ENCODE measurements at regions not wholly inside any gene's neighbourhood (a gene's known extent, or its start where the extent isn't known, plus 50 kb on each side); places are given as distances from the start of the nearest gene placed in this dataset. TPM values are rescaled to one million over a fixed set of nuclear protein-coding genes. Genes with fewer than 3 reads are reported as not detected.

- H3K27ac ChIP-seq = no peak overlapping the region
- H3K4me1 ChIP-seq = no peaks in the 10 kb centered on the region
- H3K27me3 ChIP-seq = no peaks in the 10 kb centered on the region
- 90 to 97% methylated on average over 2 of the region's 2 CpGs for WGBS, 2 donors
- no peaks in the 10 kb centered on the region for H3K9me3 ChIP-seq
- no peak for DNase-seq (ENCODE audit: low spot score in 2 of 2)
- TF ChIP-seq POLR2A (IDR thresholded peaks at IDR 0.05) (no peak), CTCF (IDR thresholded peaks at IDR 0.05) (no peak), EP300 (IDR thresholded peaks at IDR 0.05) (no peak)
- no peak overlapping the region for H3K4me3 ChIP-seq
- no peaks in the 10 kb centered on the region for H3K36me3 ChIP-seq
Measured at GRCh38 chr5:96016216-96016615, 54.6 kb upstream of the ELL2 start.

GRCh38 chr5:96015709-96016108 is 54.1 kb upstream of the ELL2 start:
- H3K9me3 ChIP-seq = no peaks in the 10 kb centered on the region
- no peak overlapping the region for H3K27ac ChIP-seq
- no peaks in the 10 kb centered on the region for H3K27me3 ChIP-seq
- TF ChIP-seq CTCF (IDR thresholded peaks at IDR 0.05) (no peak), POLR2A (IDR thresholded peaks at IDR 0.05) (no peak), EP300 (IDR thresholded peaks at IDR 0.05) (no peak)
- no peaks in the 10 kb centered on the region for H3K36me3 ChIP-seq
- no peak overlapping the region for H3K4me3 ChIP-seq
- no peak for DNase-seq (ENCODE audit: low spot score in 2 of 2)
- WGBS, 2 donors = 96 to 100% methylated on average over 1 of the region's 1 CpG
- H3K4me1 ChIP-seq = no peaks in the 10 kb centered on the region

GRCh38 chr5:96014395-96014794 is 52.7 kb upstream of the ELL2 start:
- WGBS, 2 donors = 96 to 98% methylated on average over 1 of the region's 1 CpG
- Histone ChIP-seq H3K4me3 (no peak overlapping the region), H3K27ac (no peak overlapping the region), H3K4me1 (no peaks in the 10 kb centered on the region), H3K36me3 (no peaks in the 10 kb centered on the region), H3K9me3 (no peaks in the 10 kb centered on the region), H3K27me3 (no peaks in the 10 kb centered on the region)
- TF ChIP-seq POLR2A (IDR thresholded peaks at IDR 0.05) (no peak), CTCF (IDR thresholded peaks at IDR 0.05) (no peak), EP300 (IDR thresholded peaks at IDR 0.05) (no peak)
- no peak for DNase-seq (ENCODE audit: low spot score in 2 of 2)

GRCh38 chr5:96013254-96013653 is 51.6 kb upstream of the ELL2 start:
- H3K36me3 ChIP-seq = no peaks in the 10 kb centered on the region
- no peaks in the 10 kb centered on the region for H3K9me3 ChIP-seq
- TF ChIP-seq CTCF (IDR thresholded peaks at IDR 0.05) (no peak), EP300 (IDR thresholded peaks at IDR 0.05) (no peak), POLR2A (IDR thresholded peaks at IDR 0.05) (no peak)
- H3K27me3 ChIP-seq = no peaks in the 10 kb centered on the region
- WGBS, 2 donors = 97 to 100% methylated on average over 1 of the region's 1 CpG
- no peak overlapping the region for H3K4me3 ChIP-seq
- no peak overlapping the region for H3K27ac ChIP-seq
- no peaks in the 10 kb centered on the region for H3K4me1 ChIP-seq
- no peak for DNase-seq (ENCODE audit: low spot score in 2 of 2)

- no peaks in the 10 kb centered on the region for H3K4me1 ChIP-seq
- TF ChIP-seq EP300 (IDR thresholded peaks at IDR 0.05) = no peak
- no peak for TF ChIP-seq CTCF (IDR thresholded peaks at IDR 0.05)
- no peak for TF ChIP-seq POLR2A (IDR thresholded peaks at IDR 0.05)
- no peak overlapping the region for H3K27ac ChIP-seq
- H3K36me3 ChIP-seq = no peaks in the 10 kb centered on the region
- H3K4me3 ChIP-seq = no peak overlapping the region
- no peaks in the 10 kb centered on the region for H3K9me3 ChIP-seq
- no peaks in the 10 kb centered on the region for H3K27me3 ChIP-seq
- no peak for DNase-seq (ENCODE audit: low spot score in 2 of 2)
Measured at GRCh38 chr5:96012399-96012798, 50.7 kb upstream of the ELL2 start.

Small RNA genes in the stretch of these regions (small RNA-seq; reads per million reads assigned to genes)
- gene MIR583 (not detected), gene RNU6-524P (not detected)

Data from tibial nerve (tissue), 4 donors.